Mesenchymal stem cell (in vitro differentiated cells and primary cell): ENCODE measurements at regions not wholly inside any gene's neighbourhood (a gene's known extent, or its start where the extent isn't known, plus 50 kb on each side); places are given as distances from the start of the nearest gene placed in this dataset.

Source experiments
- DNase-seq: peaks from one replicate; pipeline ENCODE4 v3.0.0-alpha.2; 2013
- H2AFZ ChIP-seq: one replicate; pipeline ENCODE4 v1.6.1; 2013; ENCODE audit warnings: low read depth, mild to moderate bottlenecking, control low read depth, inconsistent platforms, low read length, moderate library complexity
- H2AK5ac ChIP-seq: 2 replicates; pipeline ENCODE4 v1.6.1; 2013; ENCODE audit warnings: low read length, moderate library complexity, mild to moderate bottlenecking, inconsistent platforms; ENCODE audit not compliant: severe bottlenecking
- H2BK120ac ChIP-seq: one replicate; pipeline ENCODE4 v1.6.1; 2013; ENCODE audit warnings: low read depth, mild to moderate bottlenecking, inconsistent platforms, low read length, moderate library complexity
- H2BK12ac ChIP-seq, 2 experiments: one replicate each; pipeline ENCODE4 v1.6.1; 2013; ENCODE audit warnings: inconsistent platforms in 2 of 2, low read length in 2 of 2, mild to moderate bottlenecking in 2 of 2, moderate library complexity in 2 of 2, control low read depth in 1 of 2
- H2BK15ac ChIP-seq: one replicate; pipeline ENCODE4 v1.6.1; 2013; ENCODE audit warnings: mild to moderate bottlenecking, low read depth, inconsistent platforms; ENCODE audit not compliant: poor library complexity, severe bottlenecking
- H2BK5ac ChIP-seq: 2 replicates; pipeline ENCODE4 v1.6.1; 2013; ENCODE audit warnings: low read depth, mild to moderate bottlenecking, low read length, control low read depth, inconsistent platforms; ENCODE audit not compliant: poor library complexity, severe bottlenecking
- H3K14ac ChIP-seq, 2 experiments: one replicate each; pipeline ENCODE4 v1.6.1; 2013; ENCODE audit warnings: inconsistent platforms in 2 of 2, low read length in 2 of 2, control low read depth in 1 of 2, mild to moderate bottlenecking in 1 of 2, moderate library complexity in 1 of 2
- H3K18ac ChIP-seq, 2 experiments: one replicate each; pipeline ENCODE4 v1.6.1; 2013; ENCODE audit warnings: inconsistent platforms in 2 of 2, low read length in 2 of 2, control low read depth in 1 of 2, low read depth in 1 of 2, mild to moderate bottlenecking in 1 of 2
- H3K23ac ChIP-seq, 2 experiments: one replicate each; pipeline ENCODE4 v1.6.1; 2013; ENCODE audit warnings: inconsistent platforms in 2 of 2, low read length in 2 of 2, mild to moderate bottlenecking in 2 of 2, moderate library complexity in 2 of 2, control low read depth in 1 of 2
- H3K27ac ChIP-seq: 2 replicates; pipeline ENCODE4 v1.5.1; 2013; ENCODE audit warnings: mild to moderate bottlenecking, moderate library complexity, low read length, control low read depth, inconsistent platforms; ENCODE audit not compliant: poor library complexity, severe bottlenecking
- H3K27me3 ChIP-seq, 2 experiments: 2 replicates each; pipeline versions ENCODE4 v1.6.1 to v1.7.0; 2013; ENCODE audit warnings: low read length in 2 of 2, mild to moderate bottlenecking in 2 of 2, moderate library complexity in 2 of 2, control low read depth in 1 of 2, inconsistent platforms in 1 of 2; ENCODE audit not compliant: control insufficient read depth in 1 of 2, insufficient read depth in 1 of 2
- H3K36me3 ChIP-seq, 2 experiments: 2 replicates each; pipeline versions ENCODE4 v1.6.1 to v1.7.0; 2013; ENCODE audit warnings: low read length in 2 of 2, control low read depth in 1 of 2, inconsistent platforms in 1 of 2, low read depth in 1 of 2, mild to moderate bottlenecking in 1 of 2; ENCODE audit not compliant: insufficient read depth in 2 of 2, control insufficient read depth in 1 of 2
- H3K4ac ChIP-seq, 2 experiments: one replicate each; pipeline ENCODE4 v1.6.1; 2013; ENCODE audit warnings: inconsistent platforms in 2 of 2, low read length in 2 of 2, mild to moderate bottlenecking in 2 of 2, moderate library complexity in 2 of 2, control low read depth in 1 of 2, low read depth in 1 of 2
- H3K4me1 ChIP-seq: 2 replicates; pipeline ENCODE4 v1.6.1; 2013; ENCODE audit warnings: low read depth, low read length, control low read depth; ENCODE audit not compliant: control insufficient read depth, insufficient read depth
- H3K4me2 ChIP-seq: 2 replicates; pipeline ENCODE4 v1.6.1; 2013; ENCODE audit warnings: low read length, mild to moderate bottlenecking, inconsistent platforms; ENCODE audit not compliant: poor library complexity, severe bottlenecking
- H3K4me3 ChIP-seq, 2 experiments: 2 replicates each; pipeline versions ENCODE4 v1.5.1 to v1.7.0; 2013; ENCODE audit warnings: low read length in 2 of 2, mild to moderate bottlenecking in 2 of 2, control low read depth in 1 of 2, low read depth in 1 of 2; ENCODE audit not compliant: insufficient read depth in 1 of 2
- H3K79me1 ChIP-seq: replicated peaks from 2 replicates; pipeline ENCODE4 v1.6.1; 2013; ENCODE audit warnings: mild to moderate bottlenecking, control low read depth, low read length, inconsistent platforms; ENCODE audit not compliant: poor library complexity, severe bottlenecking
- H3K9ac ChIP-seq: 2 replicates; pipeline ENCODE4 v1.7.0; 2013; ENCODE audit warnings: mild to moderate bottlenecking, low read length, moderate library complexity
- H3K9me3 ChIP-seq: 2 replicates; pipeline ENCODE4 v1.7.0; 2013; ENCODE audit warnings: mild to moderate bottlenecking, low read length; ENCODE audit not compliant: control insufficient read depth
- H4K8ac ChIP-seq: one replicate; pipeline ENCODE4 v1.6.1; 2013; ENCODE audit warnings: inconsistent platforms, mild to moderate bottlenecking, low read length, moderate library complexity
- H4K91ac ChIP-seq: one replicate; pipeline ENCODE4 v1.6.1; 2013; ENCODE audit warnings: mild to moderate bottlenecking, low read length, inconsistent platforms
- WGBS: methylation state at CpG from one replicate; pipeline ENCODE4 v1.1.7; 2013; ENCODE audit warnings: mixed read lengths; 5-methylcytosine and 5-hydroxymethylcytosine counted together

- Histone ChIP-seq H2BK15ac (no peak overlapping the region), H3K79me1 (no peaks in the 10 kb centered on the region), H3K18ac (no peak overlapping the region), H3K23ac (no peak overlapping the region), H2BK12ac (no peak overlapping the region), H3K4me3 (no peak overlapping the region), H2AFZ (no peak overlapping the region), H3K36me3 (no peaks in the 10 kb centered on the region), H3K9me3 (no peaks in the 10 kb centered on the region), H2BK120ac (no peak overlapping the region), H2BK5ac (no peak overlapping the region), H3K14ac (no peak overlapping the region), H3K4me1 (peaks cover 1% of the 10 kb centered on the region), H3K27ac (no peak overlapping the region), H2AK5ac (no peak overlapping the region), H4K8ac (no peak overlapping the region), H3K9ac (no peak overlapping the region), H3K4me2 (no peak overlapping the region), H3K4ac (no peak overlapping the region), H3K27me3 (no peaks in the 10 kb centered on the region), H4K91ac (no peak overlapping the region)
- no peak for DNase-seq
- 77% methylated on average over 5 of the region's 5 CpGs for WGBS
Observed at GRCh38 chr12:127479256-127479655, 787.7 kb upstream of the TMEM132C start.

GRCh38 chr12:127480775-127481314 lies 786.1 kb upstream of the TMEM132C start:
- no peak overlapping the region for H3K23ac ChIP-seq
- H3K9me3 ChIP-seq: no peaks in the 10 kb centered on the region
- no peak overlapping the region for H3K4ac ChIP-seq
- no peak overlapping the region for H3K4me3 ChIP-seq
- no peak overlapping the region for H2BK12ac ChIP-seq
- peak overlapping the region; percentile 15 for H4K8ac ChIP-seq
- no peak overlapping the region for H2BK5ac ChIP-seq
- WGBS: 92% methylated on average over 5 of the region's 5 CpGs
- H2BK15ac ChIP-seq: no peak overlapping the region
- no peak for DNase-seq
- H3K4me1 ChIP-seq: peaks cover 5% of the 10 kb centered on the region
- no peak overlapping the region for H3K9ac ChIP-seq
- no peak overlapping the region for H2AK5ac ChIP-seq
- no peak overlapping the region for H4K91ac ChIP-seq
- no peaks in the 10 kb centered on the region for H3K27me3 ChIP-seq
- H3K36me3 ChIP-seq: no peaks in the 10 kb centered on the region
- H3K14ac ChIP-seq: no peak overlapping the region
- no peak overlapping the region for H3K4me2 ChIP-seq
- H2BK120ac ChIP-seq: no peak overlapping the region
- no peaks in the 10 kb centered on the region for H3K79me1 ChIP-seq
- H2AFZ ChIP-seq: no peak overlapping the region
- no peak overlapping the region for H3K27ac ChIP-seq
- no peak overlapping the region for H3K18ac ChIP-seq

GRCh38 chr12:127482950-127483349 lies 784.0 kb upstream of the TMEM132C start:
- no peak overlapping the region for H2BK15ac ChIP-seq
- H3K79me1 ChIP-seq: no peaks in the 10 kb centered on the region
- H3K18ac ChIP-seq: no peak overlapping the region
- no peak overlapping the region for H2AK5ac ChIP-seq
- H3K4me2 ChIP-seq: no peak overlapping the region
- no peak overlapping the region for H2BK120ac ChIP-seq
- no peak overlapping the region for H2AFZ ChIP-seq
- H4K91ac ChIP-seq: no peak overlapping the region
- no peak overlapping the region for H3K27ac ChIP-seq
- no peak overlapping the region for H2BK5ac ChIP-seq
- no peaks in the 10 kb centered on the region for H3K27me3 ChIP-seq
- no peak overlapping the region for H3K4me3 ChIP-seq
- 92% methylated on average over 11 of the region's 11 CpGs for WGBS
- no peaks in the 10 kb centered on the region for H3K36me3 ChIP-seq
- no peak overlapping the region for H3K14ac ChIP-seq
- H3K9me3 ChIP-seq: no peaks in the 10 kb centered on the region
- DNase-seq: no peak
- H3K23ac ChIP-seq: no peak overlapping the region
- H3K9ac ChIP-seq: no peak overlapping the region
- no peak overlapping the region for H3K4ac ChIP-seq
- H4K8ac ChIP-seq: no peak overlapping the region
- peaks cover 9% of the 10 kb centered on the region for H3K4me1 ChIP-seq
- no peak overlapping the region for H2BK12ac ChIP-seq

GRCh38 chr12:127485528-127485927 lies 781.4 kb upstream of the TMEM132C start:
- no peak overlapping the region for H4K8ac ChIP-seq
- no peaks in the 10 kb centered on the region for H3K27me3 ChIP-seq
- no peak overlapping the region for H2BK15ac ChIP-seq
- no peak overlapping the region for H3K4ac ChIP-seq
- H2AFZ ChIP-seq: no peak overlapping the region
- H2BK12ac ChIP-seq: no peak overlapping the region
- H3K27ac ChIP-seq: no peak overlapping the region
- no peak overlapping the region for H2AK5ac ChIP-seq
- no peak overlapping the region for H3K9ac ChIP-seq
- no peak overlapping the region for H3K23ac ChIP-seq
- 25% methylated on average over 4 of the region's 4 CpGs for WGBS
- no peak overlapping the region for H4K91ac ChIP-seq
- H3K4me1 ChIP-seq: peaks cover 7% of the 10 kb centered on the region
- H3K4me2 ChIP-seq: no peak overlapping the region
- peak; percentile 83 for DNase-seq
- no peak overlapping the region for H3K14ac ChIP-seq
- H2BK5ac ChIP-seq: no peak overlapping the region
- no peak overlapping the region for H2BK120ac ChIP-seq
- H3K18ac ChIP-seq: no peak overlapping the region
- no peaks in the 10 kb centered on the region for H3K9me3 ChIP-seq
- no peaks in the 10 kb centered on the region for H3K79me1 ChIP-seq
- H3K36me3 ChIP-seq: no peaks in the 10 kb centered on the region
- H3K4me3 ChIP-seq: no peak overlapping the region
